HG03460 (cell line): ENCODE measurements at regions not wholly inside any gene's neighbourhood (a gene's known extent, or its start where the extent isn't known, plus 50 kb on each side); places are given as distances from the start of the nearest gene placed in this dataset.
A peak's percentile ranks its signal among the peaks of the same experiment; 100 is the strongest.

Source experiments
- ATAC-seq: cut with Tn5 transposase; IDR thresholded peaks from one replicate; pipeline ENCODE4 v1.9.1; 2021; ENCODE audit not compliant: unreplicated experiment

GRCh38 chr11:80827781-80828180, 1387.0 kb upstream of the TENM4 start:
- no peak for ATAC-seq

GRCh38 chr11:80826808-80827207, 1386.0 kb upstream of the TENM4 start:
- no peak for ATAC-seq

GRCh38 chr11:80822308-80822707, 1381.5 kb upstream of the TENM4 start:
- ATAC-seq: no peak

- ATAC-seq: no peak
Observed at GRCh38 chr11:80819271-80819670, 1378.4 kb upstream of the TENM4 start.

DNA sequence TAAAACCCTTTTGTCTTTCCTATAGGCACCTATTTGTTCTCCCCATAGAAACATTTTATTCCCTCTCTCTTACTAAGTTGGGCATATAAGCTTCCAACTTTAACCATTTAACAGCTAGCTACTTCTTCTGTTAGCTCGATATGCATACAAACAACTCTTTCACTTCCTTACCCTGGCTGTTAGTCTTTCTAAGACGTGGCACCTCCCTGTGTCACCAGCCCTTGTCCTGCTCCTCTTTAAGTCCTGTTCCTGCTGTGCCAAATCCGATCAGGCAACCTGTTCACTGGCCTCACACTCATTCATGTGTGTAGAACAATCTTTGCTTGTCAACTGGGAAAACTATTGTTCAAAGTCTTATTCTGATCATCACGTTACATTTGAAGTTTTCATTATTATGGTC, 1376.1 kb upstream of the TENM4 start:
- peak; percentile 37 for ATAC-seq

GRCh38 chr11:80816454-80816847, 1375.6 kb upstream of the TENM4 start:
- ATAC-seq: peak; percentile 38

DNA sequence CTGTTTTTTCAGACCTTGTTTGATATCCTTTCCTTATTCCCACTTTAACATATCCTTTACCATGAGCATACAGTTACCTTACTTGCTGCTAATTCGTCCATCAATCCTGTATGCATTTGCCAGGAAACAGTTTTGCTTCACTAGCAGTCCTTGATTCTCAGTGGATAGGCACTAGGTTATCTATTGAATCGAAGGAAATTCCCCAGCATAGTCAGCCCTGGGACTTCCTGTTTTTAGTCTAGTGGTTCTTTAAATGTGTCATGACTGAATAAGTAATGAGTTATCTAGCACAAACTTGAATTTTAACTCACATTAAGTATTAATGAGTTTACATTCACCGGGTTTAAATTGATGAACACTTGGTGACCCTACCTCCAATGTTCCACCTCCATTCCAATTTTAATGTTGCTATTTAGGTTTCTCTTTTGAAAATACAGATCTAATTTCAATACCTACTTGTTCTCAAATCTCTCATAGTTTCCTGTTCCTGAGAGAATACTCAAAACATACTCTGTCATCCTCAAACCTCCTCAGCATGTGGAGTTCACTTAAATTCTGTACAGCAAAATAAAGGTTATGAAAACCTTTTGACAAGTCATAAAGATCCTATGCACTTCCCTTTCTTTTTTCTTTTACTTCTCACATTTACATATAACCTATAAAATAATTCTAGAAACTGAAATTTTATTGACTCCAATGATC, 1375.1 kb upstream of the TENM4 start:
- ATAC-seq: peak; percentile 90

GRCh38 chr11:80814813-80815212, 1374.0 kb upstream of the TENM4 start:
- no peak for ATAC-seq

- ATAC-seq: no peak
Observed at GRCh38 chr11:80810695-80811094, 1369.9 kb upstream of the TENM4 start.

DNA sequence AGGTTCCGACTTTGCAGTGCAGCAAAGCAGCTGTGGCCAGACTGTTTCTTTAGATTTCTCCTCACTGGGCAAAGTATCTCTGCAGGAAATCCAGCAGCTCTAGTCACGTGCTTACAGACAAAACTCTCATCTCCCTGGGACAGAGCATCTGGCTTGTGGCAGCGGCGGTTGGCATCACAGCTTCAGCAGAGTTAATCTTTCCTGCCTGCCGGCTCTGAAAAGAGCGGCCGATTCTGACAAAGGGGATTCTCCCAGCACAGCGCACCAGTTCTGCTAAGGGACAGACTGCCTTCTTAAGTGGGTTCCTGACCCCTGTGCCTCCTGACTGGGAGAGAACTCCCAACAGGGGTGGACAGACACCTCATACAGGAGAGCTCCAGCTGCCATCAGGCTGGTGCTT, 1357.3 kb upstream of the TENM4 start:
- no peak for ATAC-seq

DNA sequence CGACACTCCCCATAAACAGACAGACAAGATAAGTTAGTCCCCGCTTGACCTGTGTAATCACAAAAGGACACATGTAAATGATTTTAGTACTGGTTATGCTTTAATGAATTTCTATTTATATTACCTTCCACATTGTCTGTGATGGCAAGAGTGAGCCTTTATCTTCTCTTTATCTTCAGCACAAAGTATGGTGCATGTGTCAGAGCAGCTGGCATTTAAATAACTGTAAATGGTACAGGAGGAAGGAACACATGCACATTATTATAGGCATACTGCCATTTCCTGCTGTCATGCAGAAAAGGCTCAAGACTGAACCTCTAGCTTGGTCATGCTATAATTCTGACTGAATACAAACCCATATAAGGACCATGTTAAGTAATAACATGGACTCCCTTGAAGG, 1342.7 kb upstream of the TENM4 start:
- no peak for ATAC-seq

GRCh38 chr11:80782135-80782885, 1341.5 kb upstream of the TENM4 start:
- ATAC-seq: no peak

DNA sequence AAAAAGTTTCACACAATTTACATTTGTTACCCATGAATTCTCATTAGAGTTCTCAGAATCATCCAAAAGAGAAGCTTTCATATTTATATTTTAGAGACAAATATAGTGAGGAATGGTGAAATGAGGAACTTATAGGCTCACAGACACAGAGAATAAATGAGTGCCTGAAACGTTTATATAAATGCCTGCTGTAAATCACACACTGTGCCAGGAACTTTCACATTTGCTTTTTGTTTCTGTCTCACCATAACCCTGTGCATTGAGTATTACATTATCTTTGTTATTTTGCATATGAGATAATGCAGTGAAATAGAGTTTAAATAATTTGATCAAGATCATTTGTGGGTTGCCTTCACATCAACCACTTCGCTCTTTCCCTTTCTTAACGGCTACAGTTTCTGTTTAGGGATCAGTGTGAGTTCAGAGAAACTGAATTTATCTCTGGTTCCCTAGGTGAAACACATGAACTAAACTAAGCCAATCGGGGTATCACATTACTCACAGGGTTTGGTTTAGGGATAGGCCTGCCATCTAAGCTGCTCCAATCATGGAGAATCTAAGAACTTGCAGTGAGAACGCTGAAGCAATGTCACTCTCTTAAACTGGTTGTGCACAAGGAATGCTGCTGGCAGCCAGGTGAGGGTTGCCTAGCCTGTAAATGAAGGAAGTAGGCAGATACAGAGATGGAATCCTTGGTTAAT, 1339.2 kb upstream of the TENM4 start:
- no peak for ATAC-seq

GRCh38 chr11:80778941-80779340, 1338.1 kb upstream of the TENM4 start:
- ATAC-seq: no peak

DNA sequence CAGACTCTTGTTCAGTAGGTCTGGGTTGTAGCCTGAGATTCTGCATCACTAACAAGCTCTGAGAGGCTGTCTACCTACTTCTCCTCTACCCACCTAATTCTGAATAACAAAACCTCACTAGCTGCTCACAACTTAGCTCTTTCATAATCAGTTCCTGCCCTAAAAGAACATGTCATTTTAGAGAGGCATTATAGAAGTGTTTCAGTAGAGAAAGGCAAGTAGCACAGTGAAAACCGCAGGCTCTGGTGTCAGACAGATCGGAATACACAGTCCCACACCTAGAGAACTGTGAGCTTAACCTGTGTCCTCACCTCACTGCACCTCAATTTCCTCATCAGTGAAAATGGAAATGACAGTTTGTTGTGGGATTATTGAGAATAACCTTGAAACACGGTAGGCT, 1337.6 kb upstream of the TENM4 start:
- ATAC-seq: no peak

DNA sequence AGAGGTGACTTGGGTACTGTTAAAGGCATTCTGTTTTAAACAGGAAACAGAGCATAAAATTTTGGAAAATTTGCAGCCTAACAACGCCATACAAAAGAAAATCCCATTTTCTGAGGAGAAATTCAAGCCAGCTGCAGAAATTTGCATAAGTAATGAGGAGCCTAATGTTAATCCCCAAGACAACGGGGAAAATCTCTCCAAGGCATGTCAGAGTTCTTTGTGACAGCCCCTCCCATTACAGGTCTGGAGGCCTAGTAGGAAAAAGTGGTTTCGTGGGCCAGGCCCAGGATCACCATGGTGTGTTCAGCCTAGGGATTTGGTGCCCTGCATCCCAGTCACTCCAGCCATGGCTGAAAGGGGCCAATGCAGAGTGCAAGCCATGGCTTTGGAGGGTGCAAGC, 1333.1 kb upstream of the TENM4 start:
- ATAC-seq: no peak

DNA sequence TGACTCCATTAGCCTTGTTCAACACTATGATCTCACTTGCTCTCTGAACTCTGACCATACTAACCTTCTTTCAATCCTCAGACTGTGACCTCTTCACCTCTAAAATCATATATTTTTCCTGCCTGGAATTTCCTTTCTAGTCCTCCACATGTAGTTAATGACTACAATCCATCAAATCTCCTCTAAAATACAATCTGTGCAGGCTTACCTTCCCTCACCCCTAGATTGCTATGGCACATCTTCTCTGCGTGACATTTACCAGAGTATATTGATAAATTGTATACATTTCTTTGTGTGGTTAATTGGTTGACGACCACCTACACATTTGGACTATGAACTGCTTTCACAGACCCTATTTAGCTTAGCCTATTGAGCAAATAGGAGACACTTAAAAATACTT, 1330.2 kb upstream of the TENM4 start:
- ATAC-seq: no peak

DNA sequence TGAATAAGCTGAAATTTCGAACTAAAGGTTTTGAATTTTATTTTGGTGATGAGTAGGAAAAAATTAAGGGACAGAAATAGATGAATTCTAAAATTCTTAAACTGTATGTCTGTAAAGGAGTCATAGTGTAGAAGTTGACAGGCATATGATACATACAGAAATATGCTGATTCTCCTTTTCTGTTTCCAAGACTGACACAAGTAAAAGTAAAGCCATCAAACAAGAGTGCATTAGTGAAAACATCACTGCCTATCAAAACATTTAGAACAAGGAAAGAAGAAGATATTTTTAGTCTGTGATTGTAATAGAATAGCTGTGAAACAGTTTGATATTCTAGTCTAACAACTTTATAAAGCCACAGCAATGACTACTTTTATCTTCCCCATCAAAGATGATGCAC, 1318.0 kb upstream of the TENM4 start:
- no peak for ATAC-seq

- ATAC-seq: no peak
Observed at GRCh38 chr11:80748207-80748925, 1307.5 kb upstream of the TENM4 start.

- no peak for ATAC-seq
Observed at GRCh38 chr11:80746300-80746699, 1305.5 kb upstream of the TENM4 start.

DNA sequence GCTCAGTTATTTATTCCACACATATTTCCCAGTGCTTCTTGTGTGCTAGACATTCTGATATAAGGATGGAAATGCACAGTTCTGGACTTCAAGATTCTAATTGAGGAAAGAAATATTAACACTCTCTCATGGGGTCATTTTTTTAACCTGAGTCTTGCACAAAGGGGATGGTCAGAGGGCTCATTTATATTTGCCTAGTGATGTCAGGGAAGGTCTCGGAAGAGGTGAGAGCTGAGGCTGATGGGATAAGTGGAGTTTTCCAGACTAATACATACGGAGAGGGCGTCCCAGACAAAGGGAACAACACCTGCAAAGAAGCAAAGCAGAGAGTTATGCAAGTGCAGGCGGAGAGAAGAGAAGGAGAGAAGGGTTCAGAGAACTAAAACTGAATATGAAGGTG, 1304.6 kb upstream of the TENM4 start:
- no peak for ATAC-seq
